Vagina (tissue), 2 donors: ENCODE measurements at regions not wholly inside any gene's neighbourhood (a gene's known extent, or its start where the extent isn't known, plus 50 kb on each side); places are given as distances from the start of the nearest gene placed in this dataset.

Experiments used
- DNase-seq, 2 donors: peaks; one replicate each; pipeline ENCODE4 v3.0.0-alpha.2; 2017; ENCODE audit errors: extremely low spot score in 2 of 2
- H3K27ac ChIP-seq: fragments of 200-600 bp; sonication (generic); one replicate; pipeline ENCODE4 v1.5.1; 2019
- H3K27me3 ChIP-seq: fragments of 200-600 bp; sonication (generic); one replicate; pipeline ENCODE4 v1.5.1; 2019
- H3K36me3 ChIP-seq, 2 donors: fragments of 200-600 bp; sonication (generic); one replicate each; pipeline ENCODE4 v1.5.1; 2017 to 2019
- H3K4me1 ChIP-seq: fragments of 200-600 bp; sonication (generic); one replicate; pipeline ENCODE4 v1.5.1; 2019
- H3K4me3 ChIP-seq, 2 donors: fragments of 200-600 bp; sonication (generic); 1 replicate in 1 of 2; 2 replicates in 1 of 2; pipeline ENCODE4 v1.5.1; 2016 to 2019
- H3K9me3 ChIP-seq: fragments of 200-600 bp; sonication (generic); one replicate; pipeline ENCODE4 v1.5.1; 2019
- POLR2A ChIP-seq, 2 donors: fragments of 450-650 bp; IDR thresholded peaks; one replicate each; pipeline ENCODE4 v1.6.1; 2017; ENCODE audit warnings: antibody characterized with exemption in 2 of 2, mild to moderate bottlenecking in 2 of 2, moderate library complexity in 2 of 2
- POLR2AphosphoS5 ChIP-seq, 2 donors: sonication (generic); formaldehyde crosslinking; IDR thresholded peaks; one replicate each; pipeline ENCODE4 v1.9.0; 2017; ENCODE audit warnings: antibody characterized with exemption in 2 of 2, mild to moderate bottlenecking in 2 of 2, low read depth in 1 of 2; ENCODE audit not compliant: insufficient read depth in 1 of 2
- intact Hi-C: fragments of 100-400 bp; cut with DNase I; formaldehyde crosslinking; loops from one replicate; pipeline ENCODE4 v1.15.1; 2023
- TF ChIP-seq, protein P1 (sequence below), 3 experiments: fragments of 450-650 bp in 2 of 3; fragments of 200-600 bp in 1 of 3; sonication (generic) in 1 of 3; IDR thresholded peaks; one replicate each; pipeline ENCODE4 v1.5.1; 2017 to 2019; ENCODE audit warnings: antibody characterized with exemption in 3 of 3, mild to moderate bottlenecking in 2 of 3, moderate library complexity in 2 of 3

DNA sequence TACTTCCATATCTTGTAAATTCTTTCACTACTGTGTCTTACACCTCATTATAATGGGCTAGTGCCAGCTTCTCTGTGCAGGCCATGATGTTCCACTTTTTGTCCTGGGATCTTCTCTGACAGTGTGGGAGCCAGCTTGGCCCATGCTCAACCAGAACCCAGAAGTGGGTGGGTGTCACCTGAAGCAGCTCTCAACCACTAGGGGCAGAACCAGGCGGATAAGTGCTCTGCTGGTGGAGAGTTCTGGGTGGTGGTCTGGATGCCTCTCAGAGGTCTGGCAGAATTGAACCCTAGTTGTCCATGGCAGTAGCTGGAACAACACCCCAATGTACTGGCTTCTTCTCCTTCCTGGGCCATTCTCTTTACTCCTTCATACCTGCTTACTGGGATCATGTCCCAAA is 254.1 kb upstream of the N4BP1 start:
- Histone ChIP-seq H3K27me3 (no peaks in the 10 kb centered on the region), H3K4me3 (no peak overlapping the region), H3K4me1 (no peaks in the 10 kb centered on the region), H3K36me3 (no peaks in the 10 kb centered on the region), H3K27ac (no peak overlapping the region), H3K9me3 (no peaks in the 10 kb centered on the region)
- DNase-seq = no peak
- intact Hi-C loops = no loop called here
- TF ChIP-seq, protein P1, sequence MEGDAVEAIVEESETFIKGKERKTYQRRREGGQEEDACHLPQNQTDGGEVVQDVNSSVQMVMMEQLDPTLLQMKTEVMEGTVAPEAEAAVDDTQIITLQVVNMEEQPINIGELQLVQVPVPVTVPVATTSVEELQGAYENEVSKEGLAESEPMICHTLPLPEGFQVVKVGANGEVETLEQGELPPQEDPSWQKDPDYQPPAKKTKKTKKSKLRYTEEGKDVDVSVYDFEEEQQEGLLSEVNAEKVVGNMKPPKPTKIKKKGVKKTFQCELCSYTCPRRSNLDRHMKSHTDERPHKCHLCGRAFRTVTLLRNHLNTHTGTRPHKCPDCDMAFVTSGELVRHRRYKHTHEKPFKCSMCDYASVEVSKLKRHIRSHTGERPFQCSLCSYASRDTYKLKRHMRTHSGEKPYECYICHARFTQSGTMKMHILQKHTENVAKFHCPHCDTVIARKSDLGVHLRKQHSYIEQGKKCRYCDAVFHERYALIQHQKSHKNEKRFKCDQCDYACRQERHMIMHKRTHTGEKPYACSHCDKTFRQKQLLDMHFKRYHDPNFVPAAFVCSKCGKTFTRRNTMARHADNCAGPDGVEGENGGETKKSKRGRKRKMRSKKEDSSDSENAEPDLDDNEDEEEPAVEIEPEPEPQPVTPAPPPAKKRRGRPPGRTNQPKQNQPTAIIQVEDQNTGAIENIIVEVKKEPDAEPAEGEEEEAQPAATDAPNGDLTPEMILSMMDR (IDR thresholded peaks at IDR 0.05) = no peak
- TF ChIP-seq POLR2AphosphoS5 (IDR thresholded peaks at IDR 0.05; ENCODE audit: insufficient read depth in 1 of 2, low read depth in 1 of 2) = no peak

DNA sequence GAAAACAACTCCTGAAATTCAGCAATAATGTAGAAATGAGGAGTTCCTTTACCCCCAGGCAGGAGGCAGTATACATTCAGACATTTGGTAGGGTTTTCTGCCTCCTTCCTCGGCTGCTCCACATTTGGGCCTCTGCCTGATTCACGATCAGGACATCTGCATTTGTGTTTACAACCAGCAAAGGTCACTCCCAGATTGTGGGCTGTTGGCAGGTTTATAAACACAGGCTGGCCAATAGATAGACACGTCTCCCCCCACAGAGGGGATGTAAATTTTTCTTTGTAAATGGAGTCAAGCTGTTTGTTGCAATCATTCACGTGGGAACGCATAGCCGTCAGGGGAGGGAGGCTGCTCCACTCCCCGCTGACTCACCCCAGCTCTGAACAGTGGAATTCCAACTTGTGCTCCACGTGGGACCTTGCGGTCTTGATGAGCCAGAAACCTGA is 252.1 kb upstream of the N4BP1 start:
- no peak overlapping the region for H3K27ac ChIP-seq
- intact Hi-C loops = no loop called here
- no peaks in the 10 kb centered on the region for H3K9me3 ChIP-seq
- H3K27me3 ChIP-seq = no peaks in the 10 kb centered on the region
- TF ChIP-seq POLR2AphosphoS5 (IDR thresholded peaks at IDR 0.05; ENCODE audit: insufficient read depth in 1 of 2, low read depth in 1 of 2) = peak in 1 of 2 donors; percentile 22
- TF ChIP-seq, protein P1 (IDR thresholded peaks at IDR 0.05) = peak in 1 of 3 experiments; percentile 15
- TF ChIP-seq POLR2A (IDR thresholded peaks at IDR 0.05) = no peak
- H3K4me1 ChIP-seq = no peaks in the 10 kb centered on the region
- H3K36me3 ChIP-seq = no peaks in the 10 kb centered on the region
- DNase-seq = no peak
- H3K4me3 ChIP-seq = no peak overlapping the region

DNA sequence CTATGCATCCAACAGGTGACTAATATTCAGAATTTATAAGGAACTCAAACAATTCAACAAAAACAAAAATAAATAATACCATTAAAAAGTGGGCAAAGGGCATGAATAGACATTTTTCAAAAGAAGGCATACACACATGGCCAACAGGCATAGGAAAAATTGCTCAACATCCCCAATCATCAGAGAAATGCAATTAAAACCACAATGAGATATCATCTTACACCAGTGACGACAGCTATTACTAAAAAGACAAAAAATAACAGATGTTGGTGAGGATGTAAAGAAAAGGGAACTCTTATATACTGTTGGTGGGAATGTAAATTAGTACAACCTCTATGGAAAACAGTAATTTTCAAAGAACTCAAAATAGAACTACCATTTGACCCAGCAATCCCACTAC is 250.4 kb upstream of the N4BP1 start:
- Histone ChIP-seq H3K4me1 (no peaks in the 10 kb centered on the region), H3K9me3 (no peaks in the 10 kb centered on the region), H3K4me3 (no peak overlapping the region), H3K27ac (no peak overlapping the region), H3K27me3 (no peaks in the 10 kb centered on the region), H3K36me3 (no peaks in the 10 kb centered on the region)
- intact Hi-C loops = no loop called here
- no peak for DNase-seq
- TF ChIP-seq, protein P1 (IDR thresholded peaks at IDR 0.05) = no peak
- TF ChIP-seq POLR2AphosphoS5 (IDR thresholded peaks at IDR 0.05; ENCODE audit: insufficient read depth in 1 of 2, low read depth in 1 of 2) = no peak
- no peak for TF ChIP-seq POLR2A (IDR thresholded peaks at IDR 0.05)

DNA sequence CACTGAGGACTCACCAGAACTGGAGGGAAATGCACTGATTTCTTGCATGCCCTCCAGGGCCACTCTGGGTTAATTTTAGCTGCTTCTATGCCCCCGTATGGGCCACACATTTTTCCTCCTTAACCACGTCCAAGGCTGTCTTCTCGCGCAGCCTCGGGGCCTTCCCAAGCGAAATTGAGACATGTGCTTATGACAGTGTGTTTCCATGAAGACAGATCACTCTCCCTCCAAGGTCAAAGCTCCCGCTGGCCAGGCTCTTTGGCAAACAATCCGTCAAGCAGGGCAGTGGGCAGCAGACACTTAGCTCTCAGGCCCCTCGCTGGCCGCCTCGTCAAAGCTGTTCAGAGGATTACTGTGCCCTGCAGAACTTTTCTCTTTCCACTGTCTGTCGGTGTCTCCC is 243.0 kb upstream of the N4BP1 start:
- TF ChIP-seq, protein P1 (IDR thresholded peaks at IDR 0.05) = no peak
- TF ChIP-seq POLR2AphosphoS5 (IDR thresholded peaks at IDR 0.05; ENCODE audit: insufficient read depth in 1 of 2, low read depth in 1 of 2) (no peak), POLR2A (IDR thresholded peaks at IDR 0.05) (no peak)
- DNase-seq = no peak
- H3K27me3 ChIP-seq = no peaks in the 10 kb centered on the region
- H3K4me1 ChIP-seq = no peaks in the 10 kb centered on the region
- H3K4me3 ChIP-seq = no peak overlapping the region
- no peaks in the 10 kb centered on the region for H3K36me3 ChIP-seq
- intact Hi-C loops = no loop called here
- no peak overlapping the region for H3K27ac ChIP-seq
- no peaks in the 10 kb centered on the region for H3K9me3 ChIP-seq

DNA sequence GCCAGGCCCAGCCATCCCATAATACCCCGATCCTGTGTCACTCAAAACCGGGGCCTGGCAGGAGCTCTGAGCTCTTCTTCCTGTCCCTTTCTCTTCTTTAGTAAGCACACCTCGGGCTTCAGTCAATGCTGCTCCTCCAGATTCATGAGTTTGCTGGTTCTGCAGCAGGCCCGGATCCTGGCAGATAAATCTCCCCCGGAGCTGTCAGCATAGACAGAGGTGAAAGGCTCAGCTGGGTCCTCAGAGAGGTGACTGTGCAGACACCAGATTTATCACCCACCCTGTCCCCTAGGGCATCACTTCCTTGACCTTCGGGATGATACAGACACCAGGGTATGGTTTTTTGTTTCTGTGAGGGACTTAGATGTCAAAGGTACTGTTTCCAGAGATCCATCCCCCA is 242.5 kb upstream of the N4BP1 start:
- Histone ChIP-seq H3K4me3 (no peak overlapping the region), H3K27me3 (no peaks in the 10 kb centered on the region), H3K9me3 (no peaks in the 10 kb centered on the region), H3K36me3 (no peaks in the 10 kb centered on the region), H3K27ac (no peak overlapping the region), H3K4me1 (no peaks in the 10 kb centered on the region)
- no peak for DNase-seq
- intact Hi-C loops = no loop called here
- TF ChIP-seq, protein P1 (IDR thresholded peaks at IDR 0.05) = no peak
- no peak for TF ChIP-seq POLR2AphosphoS5 (IDR thresholded peaks at IDR 0.05; ENCODE audit: insufficient read depth in 1 of 2, low read depth in 1 of 2)
- no peak for TF ChIP-seq POLR2A (IDR thresholded peaks at IDR 0.05)
